Upper lobe of left lung (tissue), 6 donors: ENCODE measurements at regions not wholly inside any gene's neighbourhood (a gene's known extent, or its start where the extent isn't known, plus 50 kb on each side); places are given as distances from the start of the nearest gene placed in this dataset.

Experiments
- ATAC-seq, 2 donors: fragments of 200-7000 bp; cut with Tn5 transposase; one replicate each; pipeline ENCODE4 v1.9.1; 2022; ENCODE audit warnings: mild to moderate bottlenecking in 2 of 2, moderate library complexity in 2 of 2; ENCODE audit not compliant: low FRiP score in 2 of 2
- DNase-seq, 2 donors: peaks; one replicate each; pipeline ENCODE4 v3.0.0-alpha.2; 2019 to 2020
- H3K27ac ChIP-seq, 4 donors: fragments of 200-600 bp; sonication (generic); one replicate each; pipeline ENCODE4 v1.5.1; 2016 to 2019
- H3K27me3 ChIP-seq, 4 donors: fragments of 200-600 bp; sonication (generic); one replicate each; pipeline ENCODE4 v1.5.1; 2017 to 2019
- H3K36me3 ChIP-seq, 4 donors: fragments of 200-600 bp; sonication (generic); one replicate each; pipeline ENCODE4 v1.5.1; 2016 to 2019
- H3K4me1 ChIP-seq, 4 donors: fragments of 200-600 bp; sonication (generic); one replicate each; pipeline ENCODE4 v1.5.1; 2018 to 2019
- H3K4me3 ChIP-seq, 4 donors: fragments of 200-600 bp; sonication (generic); one replicate each; pipeline ENCODE4 v1.5.1; 2017 to 2019; ENCODE audit warnings: mild to moderate bottlenecking in 2 of 4, moderate library complexity in 1 of 4
- H3K9me3 ChIP-seq, 4 donors: fragments of 200-600 bp; sonication (generic); one replicate each; pipeline ENCODE4 v1.5.1; 2018 to 2019
- EP300 ChIP-seq, 4 donors: sonication (generic); formaldehyde crosslinking; IDR thresholded peaks; one replicate each; pipeline ENCODE4 v1.5.1; 2017; ENCODE audit warnings: antibody characterized with exemption in 4 of 4, control low read depth in 2 of 4
- POLR2A ChIP-seq, 4 donors: fragments of 450-650 bp; IDR thresholded peaks; one replicate each; pipeline ENCODE4 v1.5.1; 2016 to 2017; ENCODE audit warnings: antibody characterized with exemption in 4 of 4, mild to moderate bottlenecking in 2 of 4
- POLR2AphosphoS5 ChIP-seq, 2 donors: sonication (generic); formaldehyde crosslinking; IDR thresholded peaks; one replicate each; pipeline ENCODE4 v1.5.1; 2017; ENCODE audit warnings: antibody characterized with exemption in 2 of 2
- WGBS, 2 donors: methylation state at CpG; one replicate each; pipeline ENCODE4 v1.1.5; 2017 to 2018; 5-methylcytosine and 5-hydroxymethylcytosine counted together
- TF ChIP-seq, protein P1 (sequence below), 6 experiments: fragments of 450-650 bp in 4 of 6; fragments of 200-600 bp in 2 of 6; sonication (generic) in 2 of 6; IDR thresholded peaks; one replicate each; pipeline ENCODE4 v1.5.1; 2016 to 2019; ENCODE audit warnings: antibody characterized with exemption in 6 of 6
- donor health status: DM: no; HTN: no; CAD: no; lungs with moderate emphysema.
- donor health status: DM: no; HTN: yes; CAD: no; lungs with severe emphysema.

DNA sequence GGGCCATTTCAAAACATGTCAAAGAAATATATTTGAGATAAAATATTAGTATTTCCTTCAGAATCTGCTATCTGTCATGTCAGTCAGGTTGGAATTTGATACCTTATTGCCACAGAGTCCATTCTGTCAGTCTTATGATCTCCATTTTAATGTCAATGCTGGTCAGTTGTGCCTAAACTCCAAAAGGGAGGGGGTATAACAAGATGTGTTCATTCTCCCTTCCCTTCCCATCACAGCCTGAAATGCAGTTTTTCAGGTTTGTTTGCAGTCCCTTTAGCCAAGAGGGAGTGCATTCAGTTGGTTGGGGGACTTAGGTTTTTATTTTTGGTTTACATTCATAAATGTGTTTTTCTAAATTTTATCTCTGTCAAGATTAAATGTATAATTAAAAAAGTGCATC lies 59.8 kb upstream of the INHBA start:
- Histone ChIP-seq H3K4me1 (no peaks in the 10 kb centered on the region), H3K9me3 (no peaks in the 10 kb centered on the region), H3K27ac (no peak overlapping the region), H3K4me3 (no peak overlapping the region), H3K27me3 (no peaks in the 10 kb centered on the region), H3K36me3 (no peaks in the 10 kb centered on the region)
- DNase-seq, result no peak
- TF ChIP-seq POLR2A (IDR thresholded peaks at IDR 0.05), result no peak
- TF ChIP-seq POLR2AphosphoS5 (IDR thresholded peaks at IDR 0.05), result no peak
- TF ChIP-seq EP300 (IDR thresholded peaks at IDR 0.05), result no peak
- TF ChIP-seq, protein P1, sequence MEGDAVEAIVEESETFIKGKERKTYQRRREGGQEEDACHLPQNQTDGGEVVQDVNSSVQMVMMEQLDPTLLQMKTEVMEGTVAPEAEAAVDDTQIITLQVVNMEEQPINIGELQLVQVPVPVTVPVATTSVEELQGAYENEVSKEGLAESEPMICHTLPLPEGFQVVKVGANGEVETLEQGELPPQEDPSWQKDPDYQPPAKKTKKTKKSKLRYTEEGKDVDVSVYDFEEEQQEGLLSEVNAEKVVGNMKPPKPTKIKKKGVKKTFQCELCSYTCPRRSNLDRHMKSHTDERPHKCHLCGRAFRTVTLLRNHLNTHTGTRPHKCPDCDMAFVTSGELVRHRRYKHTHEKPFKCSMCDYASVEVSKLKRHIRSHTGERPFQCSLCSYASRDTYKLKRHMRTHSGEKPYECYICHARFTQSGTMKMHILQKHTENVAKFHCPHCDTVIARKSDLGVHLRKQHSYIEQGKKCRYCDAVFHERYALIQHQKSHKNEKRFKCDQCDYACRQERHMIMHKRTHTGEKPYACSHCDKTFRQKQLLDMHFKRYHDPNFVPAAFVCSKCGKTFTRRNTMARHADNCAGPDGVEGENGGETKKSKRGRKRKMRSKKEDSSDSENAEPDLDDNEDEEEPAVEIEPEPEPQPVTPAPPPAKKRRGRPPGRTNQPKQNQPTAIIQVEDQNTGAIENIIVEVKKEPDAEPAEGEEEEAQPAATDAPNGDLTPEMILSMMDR (IDR thresholded peaks at IDR 0.05), result no peak
- ATAC-seq, result no peak

DNA sequence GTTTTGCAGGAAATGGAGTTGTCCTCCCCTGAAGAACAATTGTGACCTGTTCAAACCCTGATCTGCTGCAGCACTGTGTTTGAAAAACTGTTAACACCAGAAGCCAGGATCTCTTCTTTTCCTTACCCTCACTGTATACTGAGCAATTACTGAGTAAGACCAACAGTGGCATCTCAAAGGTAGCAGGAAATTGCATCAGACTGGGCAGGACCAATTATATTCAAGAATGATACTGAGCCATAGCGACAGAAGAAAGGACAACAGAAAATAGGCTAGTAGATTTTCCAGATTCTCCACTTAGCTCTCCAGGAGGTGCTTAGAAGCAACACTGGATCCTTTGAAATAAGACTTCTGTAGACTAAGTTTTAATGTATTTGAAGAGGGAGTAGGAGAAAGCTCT lies 57.4 kb upstream of the INHBA start:
- Histone ChIP-seq H3K36me3 (no peaks in the 10 kb centered on the region), H3K4me3 (no peak overlapping the region), H3K9me3 (peaks cover 0 to 10% (median under 1%) of the 10 kb centered on the region in 4 donors), H3K27ac (no peak overlapping the region), H3K4me1 (no peaks in the 10 kb centered on the region), H3K27me3 (no peaks in the 10 kb centered on the region)
- WGBS, 2 donors, result 89 to 100% methylated on average over 1 of the region's 1 CpG
- no peak for ATAC-seq
- TF ChIP-seq, protein P1 (IDR thresholded peaks at IDR 0.05), result no peak
- no peak for TF ChIP-seq EP300 (IDR thresholded peaks at IDR 0.05)
- TF ChIP-seq POLR2AphosphoS5 (IDR thresholded peaks at IDR 0.05), result no peak
- no peak for TF ChIP-seq POLR2A (IDR thresholded peaks at IDR 0.05)
- no peak for DNase-seq

DNA sequence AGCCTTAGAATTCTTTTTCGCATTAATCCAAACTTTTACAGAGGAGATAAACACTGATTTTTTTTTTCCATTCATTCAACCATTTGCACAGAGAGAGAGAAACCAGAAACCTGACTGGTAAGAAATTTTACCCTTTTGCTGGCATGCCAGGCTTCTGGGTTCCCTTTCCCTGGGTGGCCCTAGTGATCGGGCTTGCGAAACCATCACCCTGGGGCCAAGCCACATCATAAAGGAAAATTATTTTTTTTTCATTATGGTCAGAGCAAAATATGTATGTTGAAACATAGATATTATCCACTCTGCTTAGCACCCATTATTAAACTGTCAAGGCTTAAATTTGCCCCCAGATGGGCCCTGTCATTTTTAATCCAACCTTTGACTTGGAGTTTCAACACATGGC lies 55.4 kb upstream of the INHBA start:
- H3K4me1 ChIP-seq, result no peaks in the 10 kb centered on the region
- H3K27me3 ChIP-seq, result no peaks in the 10 kb centered on the region
- 58 to 69% methylated on average over 3 of the region's 3 CpGs for WGBS, 2 donors
- H3K36me3 ChIP-seq, result no peaks in the 10 kb centered on the region
- TF ChIP-seq EP300 (IDR thresholded peaks at IDR 0.05), result no peak
- TF ChIP-seq, protein P1 (IDR thresholded peaks at IDR 0.05), result no peak
- no peak overlapping the region for H3K4me3 ChIP-seq
- DNase-seq (no peak), ATAC-seq (no peak)
- H3K9me3 ChIP-seq, result peaks cover 0 to 16% (median 4%) of the 10 kb centered on the region in 4 donors
- no peak overlapping the region for H3K27ac ChIP-seq

DNA sequence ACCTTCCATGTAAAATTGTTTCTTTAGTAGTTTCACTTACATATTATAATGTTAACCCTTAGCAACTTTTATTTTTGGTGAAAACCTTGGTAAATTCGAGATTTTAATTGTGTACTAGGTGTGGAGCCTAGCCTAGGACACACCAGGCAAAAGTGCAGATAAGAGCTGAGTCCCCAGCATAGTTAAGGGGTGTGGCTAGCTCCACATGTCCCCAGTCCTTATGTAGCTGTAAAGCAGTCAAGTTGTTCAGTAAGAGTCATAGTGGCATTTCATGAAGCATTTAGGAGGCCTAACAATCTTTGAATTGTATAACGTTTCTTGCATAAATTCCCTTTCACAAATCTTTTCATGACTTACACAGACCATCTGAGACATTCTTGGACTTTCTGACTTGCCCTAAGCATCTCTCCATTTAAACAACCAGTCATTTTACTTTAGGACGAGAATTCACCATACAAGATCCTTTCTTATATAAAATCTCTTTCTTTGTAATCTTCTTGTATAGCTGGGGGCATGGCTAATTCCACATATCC lies 53.8 kb upstream of the INHBA start:
- ATAC-seq (no peak), DNase-seq (no peak)
- Histone ChIP-seq H3K27ac (no peak overlapping the region), H3K4me3 (no peak overlapping the region), H3K9me3 (peaks cover 0 to 16% (median 4%) of the 10 kb centered on the region in 4 donors), H3K27me3 (no peaks in the 10 kb centered on the region), H3K4me1 (no peaks in the 10 kb centered on the region), H3K36me3 (no peaks in the 10 kb centered on the region)
- TF ChIP-seq POLR2AphosphoS5 (IDR thresholded peaks at IDR 0.05) (no peak), POLR2A (IDR thresholded peaks at IDR 0.05) (no peak), EP300 (IDR thresholded peaks at IDR 0.05) (no peak)
- TF ChIP-seq, protein P1 (IDR thresholded peaks at IDR 0.05), result no peak
- 72 to 73% methylated on average over 3 of the region's 3 CpGs for WGBS, 2 donors

DNA sequence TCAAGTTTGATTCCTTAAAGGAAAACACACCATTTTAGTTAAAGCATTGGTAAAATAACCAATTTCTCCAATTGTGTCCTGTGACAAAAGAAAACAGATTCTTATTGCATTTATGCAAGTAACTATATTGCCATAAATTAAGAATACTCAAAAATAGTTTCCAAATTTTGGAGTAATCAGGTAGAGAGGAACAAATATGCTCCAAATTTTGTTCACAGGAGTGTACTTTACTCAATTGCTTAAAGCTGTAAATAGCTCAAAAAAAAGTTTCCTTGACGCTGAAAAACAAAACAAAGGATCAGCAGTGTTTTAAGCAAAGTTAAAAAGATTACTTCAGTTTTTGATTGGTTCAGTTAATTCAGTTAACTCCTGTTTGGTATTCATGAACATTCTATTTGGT lies 52.2 kb upstream of the INHBA start:
- DNase-seq (no peak), ATAC-seq (no peak)
- WGBS, 2 donors, result 88 to 100% methylated on average over 1 of the region's 1 CpG
- H3K27ac ChIP-seq, result no peak overlapping the region
- H3K4me1 ChIP-seq, result no peaks in the 10 kb centered on the region
- H3K4me3 ChIP-seq, result no peak overlapping the region
- peaks cover 0 to 16% (median 4%) of the 10 kb centered on the region in 4 donors for H3K9me3 ChIP-seq
- no peaks in the 10 kb centered on the region for H3K36me3 ChIP-seq
- H3K27me3 ChIP-seq, result no peaks in the 10 kb centered on the region
- no peak for TF ChIP-seq POLR2AphosphoS5 (IDR thresholded peaks at IDR 0.05)
